Bone marrow (tissue), 2 donors: ENCODE measurements at regions not wholly inside any gene's neighbourhood (a gene's known extent, or its start where the extent isn't known, plus 50 kb on each side); places are given as distances from the start of the nearest gene placed in this dataset.

Source experiments
- DNase-seq, 2 donors: peaks; one replicate each; lab custom pipeline; 2025; lab: John Stamatoyannopoulos, UW

DNA sequence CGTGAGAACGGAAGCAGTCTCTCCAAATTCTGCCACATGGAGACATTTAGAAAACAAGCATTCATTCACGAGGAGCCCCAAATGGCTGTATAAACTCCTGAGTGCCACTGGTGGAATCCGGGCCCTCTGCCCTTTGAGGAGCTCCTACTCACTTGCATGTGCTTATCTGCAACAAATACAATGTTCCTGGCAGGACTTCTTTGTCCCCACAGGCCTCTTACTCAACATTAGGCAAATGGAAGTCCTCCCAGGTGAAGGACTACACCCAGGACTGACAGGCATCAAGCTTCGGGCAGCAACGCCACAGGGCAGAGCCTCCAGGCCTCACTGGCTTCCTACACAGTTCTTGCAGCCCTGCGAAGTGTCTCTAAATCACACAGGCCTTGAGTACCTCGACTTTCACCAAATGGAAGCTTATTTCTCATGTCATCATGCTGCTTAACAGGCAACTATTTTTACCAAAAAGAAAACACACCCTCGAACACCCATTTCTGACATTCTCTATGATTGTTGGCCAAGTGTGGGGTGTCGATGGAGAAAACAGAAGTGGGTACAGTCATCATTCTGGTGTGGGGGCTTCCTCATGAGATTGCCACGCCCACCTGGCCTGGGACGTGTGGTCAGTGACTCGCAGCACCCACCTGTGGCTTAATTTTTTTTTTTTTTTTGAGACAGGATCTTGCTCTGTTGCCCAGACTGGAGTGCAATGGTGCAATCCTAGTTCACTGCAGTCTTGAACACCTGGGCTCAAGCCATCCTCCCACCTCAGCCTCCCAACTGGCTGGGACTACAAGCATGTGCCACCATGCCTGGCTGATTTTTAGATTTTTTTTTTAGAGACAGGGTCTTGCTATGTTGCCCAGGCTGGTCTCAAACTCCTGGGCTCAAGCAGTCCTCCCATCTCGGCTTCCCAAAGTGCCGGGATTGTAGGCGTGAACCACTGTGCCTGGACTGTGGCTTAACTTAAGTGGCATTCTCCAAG, 186.8 kb upstream of the GLI2 start:
- no peak for DNase-seq

DNA sequence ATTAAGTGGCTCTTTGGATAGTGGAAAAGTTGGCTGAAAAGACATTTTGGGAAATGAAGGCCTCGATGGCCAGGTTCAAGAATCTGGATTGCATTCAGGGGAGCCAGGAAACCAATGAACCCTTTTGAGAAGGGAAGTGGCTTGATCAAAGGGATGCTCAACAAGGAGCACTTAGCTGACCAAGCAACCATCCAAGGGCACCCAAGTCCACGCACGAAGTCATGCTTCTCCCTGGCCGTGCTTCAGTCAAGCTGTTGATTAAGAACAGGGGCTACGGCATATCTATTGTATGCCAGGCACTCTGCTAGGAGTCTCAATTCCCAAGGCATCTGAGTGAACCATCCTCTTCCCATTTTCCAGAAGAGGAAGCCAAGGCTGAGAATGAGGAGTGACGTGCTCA, 185.8 kb upstream of the GLI2 start:
- no peak for DNase-seq

DNA sequence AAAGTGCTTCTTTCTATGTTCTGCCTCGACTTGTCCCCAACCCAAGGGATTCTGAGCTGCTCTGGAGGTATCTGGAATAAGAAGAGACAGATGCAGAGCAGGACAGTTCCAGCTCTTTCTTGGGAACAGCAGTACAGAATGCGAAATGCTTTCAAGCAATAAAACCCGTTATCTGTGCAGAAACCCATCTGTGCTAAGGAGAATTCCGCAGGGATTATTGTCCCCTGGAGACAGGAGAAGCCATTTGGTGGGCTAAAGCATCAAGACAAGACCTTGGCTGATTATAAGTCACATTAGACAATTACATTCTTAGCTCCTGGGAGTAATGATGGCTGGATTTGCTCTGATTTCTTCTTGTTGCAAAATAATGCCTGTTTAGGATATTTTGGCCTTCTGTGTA, 185.4 kb upstream of the GLI2 start:
- no peak for DNase-seq

DNA sequence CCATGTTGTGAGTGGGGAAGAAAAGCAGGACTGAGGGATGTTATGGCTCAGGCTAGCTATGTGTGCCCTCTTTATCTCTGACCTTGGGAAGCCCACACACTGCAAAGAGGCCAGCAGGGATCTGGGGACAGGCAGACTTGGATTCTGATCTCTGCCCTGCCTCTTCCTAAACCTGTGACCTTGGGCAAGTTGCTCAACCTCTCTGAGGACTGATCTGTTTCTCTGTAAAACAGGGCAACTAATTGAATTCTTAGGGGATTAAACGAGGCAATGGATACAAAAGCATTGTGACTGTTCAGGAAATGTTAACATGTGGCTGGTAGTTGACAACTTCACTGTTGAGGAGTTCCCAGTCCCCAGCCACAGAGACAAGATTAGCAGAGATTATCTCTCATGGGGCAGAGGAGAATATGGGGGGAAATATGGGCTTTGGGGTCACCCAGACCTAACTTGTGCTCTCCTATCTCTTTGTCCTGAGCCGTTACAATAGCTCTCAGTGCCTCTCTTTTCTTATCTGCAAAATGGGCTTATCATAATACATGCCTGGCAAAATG, 184.7 kb upstream of the GLI2 start:
- no peak for DNase-seq

DNA sequence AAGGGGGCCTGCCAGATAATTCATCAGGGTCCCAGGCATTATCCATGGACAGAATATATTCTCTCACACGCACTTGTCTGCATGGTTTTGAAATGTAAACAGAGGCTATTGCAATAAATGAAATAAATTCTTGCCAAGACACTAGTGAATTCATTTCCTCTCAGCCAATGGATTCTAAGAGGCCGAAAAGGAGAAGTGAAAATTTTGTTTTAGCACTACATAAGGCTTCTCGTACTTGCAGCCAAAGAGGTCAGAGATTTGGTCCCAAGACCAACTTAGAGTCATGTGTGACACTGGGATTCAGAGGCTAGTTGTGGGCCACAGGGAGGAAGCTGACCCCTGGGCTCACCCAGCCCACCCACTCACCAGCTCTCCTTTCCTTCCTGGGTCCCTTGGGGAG, 184.1 kb upstream of the GLI2 start:
- no peak for DNase-seq

DNA sequence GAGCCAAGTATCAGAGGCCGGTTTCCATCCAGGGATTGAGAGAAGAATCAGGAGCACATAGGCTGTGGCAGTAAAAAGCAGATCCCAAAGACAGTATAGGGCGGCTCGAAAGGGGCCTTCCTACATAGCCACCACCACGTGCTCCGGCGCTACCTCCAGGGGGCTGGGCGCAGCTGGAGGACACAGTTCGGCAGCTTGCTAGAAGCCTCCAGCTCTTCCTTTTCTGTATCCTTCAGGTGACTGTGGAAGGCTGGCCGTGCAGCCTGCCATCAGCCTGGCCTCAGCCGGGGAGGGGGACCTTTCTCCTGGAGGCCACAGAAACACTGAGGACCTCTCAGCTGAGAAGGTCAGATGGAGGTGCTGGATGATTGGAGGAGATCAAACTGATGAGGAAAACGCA, 183.6 kb upstream of the GLI2 start:
- DNase-seq, result no peak

DNA sequence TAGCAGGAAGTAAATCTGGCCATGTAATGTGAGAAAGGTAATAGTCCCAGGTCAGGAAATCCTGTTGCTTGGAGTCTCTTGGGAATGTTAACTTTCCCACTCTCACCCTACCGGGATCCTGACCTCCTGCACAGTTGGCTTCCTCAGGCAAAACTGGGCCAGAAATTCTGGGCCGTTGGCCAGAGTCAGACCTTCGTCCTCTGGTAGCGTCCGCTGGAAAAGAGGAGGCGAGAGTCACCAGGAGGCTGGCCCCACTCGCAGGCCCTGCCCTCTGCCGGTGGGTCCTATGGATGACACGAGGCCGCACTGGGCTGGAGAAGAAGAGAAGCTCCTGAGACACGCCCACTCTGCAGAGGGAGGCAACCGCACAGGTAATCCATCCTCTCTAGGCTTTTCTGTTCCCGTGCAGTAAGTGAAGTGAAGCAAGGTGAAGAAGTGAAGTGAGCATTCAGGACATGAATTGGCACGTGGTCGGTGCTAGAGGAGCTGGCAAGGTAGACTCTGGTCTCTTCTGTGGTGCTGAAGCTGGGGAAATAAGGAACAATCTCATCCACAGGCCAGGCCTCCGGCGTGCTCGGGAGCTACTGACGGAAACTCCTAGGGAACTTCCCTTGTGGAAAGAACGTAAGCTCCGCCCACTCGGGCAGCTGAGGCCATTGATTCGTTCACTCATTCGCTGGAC, 182.7 kb upstream of the GLI2 start:
- no peak for DNase-seq

DNA sequence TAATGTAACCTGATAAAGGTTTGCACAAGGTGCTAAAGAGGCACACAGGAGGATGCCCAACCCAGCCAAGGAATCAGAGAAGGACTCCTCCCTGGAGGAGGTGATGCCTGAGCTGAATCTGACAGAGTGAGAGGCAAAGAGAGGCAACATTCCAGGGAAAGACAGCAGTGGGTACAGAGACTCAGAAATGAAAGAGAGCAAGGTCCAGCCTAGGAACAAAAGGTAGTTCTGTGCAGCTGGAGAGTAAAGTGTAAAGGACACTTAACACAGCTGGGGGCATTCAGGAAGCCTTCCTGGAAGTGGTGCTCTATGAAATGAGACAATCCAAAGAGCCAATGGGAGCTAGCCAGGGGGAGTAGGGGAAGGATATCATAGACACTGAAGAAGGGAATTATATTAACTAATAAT, 181.0 kb upstream of the GLI2 start:
- DNase-seq, result no peak

DNA sequence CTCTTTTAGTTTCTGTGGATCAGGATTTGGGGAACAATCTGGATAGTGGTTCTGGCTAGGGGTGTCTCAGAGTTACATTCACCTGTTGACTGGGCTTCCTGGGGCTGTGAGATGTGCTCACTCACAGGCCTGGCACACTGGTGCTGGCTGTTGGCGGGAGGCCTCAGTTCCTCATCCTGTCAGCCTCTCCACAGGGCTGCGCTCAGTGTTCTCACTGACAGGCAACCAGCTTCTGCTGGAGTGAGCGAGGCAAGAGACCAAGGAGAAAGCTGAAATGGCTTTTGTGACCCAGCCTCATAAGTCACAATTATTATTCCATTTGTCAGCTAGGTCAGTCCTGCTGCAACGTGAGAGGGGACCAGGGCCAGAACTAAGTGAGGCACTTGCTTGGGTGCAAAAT, 180.6 kb upstream of the GLI2 start:
- no peak for DNase-seq

DNA sequence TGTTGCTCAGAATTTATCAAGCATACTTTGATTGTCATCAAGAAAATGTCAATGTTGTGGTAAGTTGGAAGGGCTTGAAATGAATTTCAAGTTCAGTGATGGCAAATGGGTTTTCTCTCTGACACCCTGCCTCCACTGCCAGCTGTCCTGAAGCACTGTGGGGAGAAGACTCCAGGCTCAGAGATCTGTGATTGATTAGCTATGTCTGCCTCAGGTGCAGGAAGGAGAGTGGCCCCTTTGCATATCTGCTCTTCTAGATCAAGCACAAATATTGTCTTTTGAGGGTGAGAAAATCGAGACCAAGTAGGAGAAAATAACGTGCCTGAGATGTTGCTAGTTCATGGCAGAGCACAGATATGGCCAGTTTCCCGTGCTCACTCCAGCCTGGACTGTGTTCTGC, 178.8 kb upstream of the GLI2 start:
- no peak for DNase-seq

DNA sequence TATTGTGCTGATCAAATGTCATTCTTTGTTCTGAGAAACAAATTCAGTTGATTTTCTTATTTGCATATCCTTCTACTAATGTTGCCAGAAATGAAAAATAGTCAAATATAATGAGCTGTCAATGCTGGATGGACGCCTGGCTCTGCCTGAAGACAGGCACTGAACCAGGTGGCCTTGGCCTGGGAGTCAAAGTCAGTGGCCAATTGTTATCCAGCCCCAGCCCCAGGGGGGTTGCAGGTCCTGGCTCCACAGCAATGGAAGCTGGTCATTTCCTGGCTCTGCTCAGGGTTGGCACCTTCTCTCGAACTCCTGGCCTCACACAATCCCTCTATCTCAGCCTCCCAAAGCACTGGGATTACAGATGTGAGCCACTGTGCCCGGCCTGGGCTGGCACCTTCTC, 176.8 kb upstream of the GLI2 start:
- DNase-seq, result no peak

DNA sequence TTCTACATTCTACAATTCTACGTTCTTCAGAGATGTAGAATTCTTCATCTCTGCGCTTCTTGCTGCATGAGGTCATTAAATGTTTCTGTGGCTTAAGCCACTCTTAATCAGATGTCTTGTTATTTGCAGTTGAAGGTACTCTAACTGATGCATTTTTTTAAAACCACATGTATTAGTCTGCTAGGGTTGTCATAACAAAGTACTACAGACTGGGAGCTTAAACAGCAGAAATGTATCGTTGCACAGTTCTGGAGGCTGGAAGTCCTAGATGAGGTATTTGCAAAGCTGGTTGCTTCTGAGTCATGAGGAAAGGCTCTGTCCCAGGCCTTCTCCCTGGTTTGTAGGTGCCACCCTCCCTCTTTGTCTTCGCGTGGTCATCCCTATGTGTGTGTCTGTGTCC, 176.3 kb upstream of the GLI2 start:
- DNase-seq, result no peak

DNA sequence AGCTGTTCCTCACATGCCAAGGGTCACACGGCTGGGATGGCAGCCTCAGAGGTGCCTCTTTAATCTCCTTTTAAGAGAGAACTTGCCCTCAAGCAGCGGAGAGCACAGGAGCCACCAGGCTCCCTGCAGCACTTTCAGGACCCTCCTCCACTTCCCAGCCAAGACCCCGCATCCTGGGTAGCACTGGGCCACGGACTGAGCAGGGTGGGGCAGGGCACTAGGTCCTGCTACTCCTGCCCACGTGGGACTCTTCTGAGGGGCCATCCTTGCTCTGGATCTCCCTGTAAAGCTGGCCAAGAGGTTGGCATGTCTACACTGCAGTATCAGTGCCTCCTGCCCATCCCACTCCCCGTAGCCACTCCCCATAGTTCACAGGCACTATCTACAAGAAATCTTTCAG, 175.3 kb upstream of the GLI2 start:
- DNase-seq, result no peak

DNA sequence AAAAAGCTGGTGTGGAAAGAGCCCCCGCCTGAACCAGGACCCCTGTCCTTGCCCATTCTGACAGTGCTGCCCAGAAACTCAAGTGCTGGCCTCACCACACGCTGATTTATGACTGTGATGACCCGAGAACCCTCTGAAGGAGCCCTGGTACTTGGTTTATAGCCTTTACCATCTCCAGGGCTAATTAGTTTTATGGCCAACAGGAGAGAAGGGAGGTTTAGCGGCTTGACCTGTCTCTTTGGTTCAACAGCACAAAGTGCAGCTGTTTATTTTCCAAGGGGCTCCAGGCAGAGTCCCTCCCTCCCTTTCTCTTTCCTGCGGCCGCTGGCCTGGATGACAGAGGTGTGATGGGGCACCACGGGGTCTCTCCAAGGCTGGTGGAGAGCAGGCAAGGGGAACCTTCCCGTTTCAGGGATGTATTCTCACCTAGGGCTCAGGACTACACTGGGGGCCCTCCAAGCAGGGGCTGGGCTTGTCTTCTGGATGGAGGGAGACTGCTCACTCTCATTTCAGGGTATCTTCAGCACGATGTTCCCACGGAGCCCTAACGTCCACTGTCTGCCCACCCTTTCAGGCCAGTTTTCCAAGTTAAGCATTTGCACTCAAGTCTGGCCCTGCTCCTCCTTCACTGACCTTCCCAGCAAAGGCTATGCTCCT, 174.2 kb upstream of the GLI2 start:
- DNase-seq, result no peak

DNA sequence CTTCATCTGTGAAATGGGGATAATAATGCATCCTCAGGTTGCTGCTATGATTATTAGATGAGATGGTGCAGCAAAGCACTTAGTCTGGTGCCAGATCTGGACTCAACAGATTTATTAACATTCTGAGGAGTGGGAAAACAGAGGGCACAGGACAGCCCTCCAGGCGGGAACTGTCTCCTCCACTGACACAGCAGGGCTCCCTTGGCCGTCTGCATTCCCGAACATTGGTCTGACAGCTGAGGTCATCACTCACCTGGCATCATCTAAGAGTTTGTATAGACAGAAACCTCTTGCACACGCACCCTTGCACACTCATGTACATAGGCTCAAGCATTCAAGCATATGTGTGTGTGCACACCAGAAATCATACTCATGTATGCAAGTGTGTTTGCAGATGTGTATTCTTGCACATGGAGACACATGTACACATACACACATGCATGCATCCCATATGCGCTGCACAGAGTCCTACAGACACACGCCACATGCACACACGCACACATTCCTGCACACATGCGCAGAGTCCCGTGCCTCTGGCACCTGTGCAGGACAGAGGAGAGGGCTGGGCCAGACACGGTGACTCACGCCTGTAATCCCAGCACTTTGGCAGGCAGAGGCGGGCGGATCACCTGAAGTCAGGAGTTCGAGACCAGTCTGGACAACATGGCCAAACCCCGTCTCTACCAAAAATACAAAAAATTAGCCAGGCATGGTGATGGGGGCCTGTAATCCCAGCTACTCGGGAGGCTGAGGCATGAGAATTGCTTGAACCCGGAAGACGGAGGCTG, 173.3 kb upstream of the GLI2 start:
- DNase-seq, result no peak

DNA sequence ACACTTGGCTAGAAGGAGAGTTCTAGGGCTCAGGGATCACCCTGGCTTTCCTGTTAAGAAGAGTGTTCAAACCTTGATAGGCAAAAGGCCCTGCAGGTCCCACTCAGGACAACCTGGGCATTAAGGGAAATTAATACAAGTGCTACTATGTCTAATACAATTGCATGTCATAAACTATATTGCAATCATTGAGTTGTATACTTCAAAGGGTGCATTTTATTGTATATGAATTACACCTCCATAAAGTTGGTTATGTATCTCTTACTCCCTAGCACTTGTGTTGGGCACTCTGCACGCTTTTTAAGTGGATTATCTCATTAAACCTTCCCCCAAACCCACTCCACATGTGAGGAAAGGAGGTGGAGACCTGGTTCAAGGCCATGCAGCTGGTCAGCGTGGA, 172.1 kb upstream of the GLI2 start:
- DNase-seq, result no peak

DNA sequence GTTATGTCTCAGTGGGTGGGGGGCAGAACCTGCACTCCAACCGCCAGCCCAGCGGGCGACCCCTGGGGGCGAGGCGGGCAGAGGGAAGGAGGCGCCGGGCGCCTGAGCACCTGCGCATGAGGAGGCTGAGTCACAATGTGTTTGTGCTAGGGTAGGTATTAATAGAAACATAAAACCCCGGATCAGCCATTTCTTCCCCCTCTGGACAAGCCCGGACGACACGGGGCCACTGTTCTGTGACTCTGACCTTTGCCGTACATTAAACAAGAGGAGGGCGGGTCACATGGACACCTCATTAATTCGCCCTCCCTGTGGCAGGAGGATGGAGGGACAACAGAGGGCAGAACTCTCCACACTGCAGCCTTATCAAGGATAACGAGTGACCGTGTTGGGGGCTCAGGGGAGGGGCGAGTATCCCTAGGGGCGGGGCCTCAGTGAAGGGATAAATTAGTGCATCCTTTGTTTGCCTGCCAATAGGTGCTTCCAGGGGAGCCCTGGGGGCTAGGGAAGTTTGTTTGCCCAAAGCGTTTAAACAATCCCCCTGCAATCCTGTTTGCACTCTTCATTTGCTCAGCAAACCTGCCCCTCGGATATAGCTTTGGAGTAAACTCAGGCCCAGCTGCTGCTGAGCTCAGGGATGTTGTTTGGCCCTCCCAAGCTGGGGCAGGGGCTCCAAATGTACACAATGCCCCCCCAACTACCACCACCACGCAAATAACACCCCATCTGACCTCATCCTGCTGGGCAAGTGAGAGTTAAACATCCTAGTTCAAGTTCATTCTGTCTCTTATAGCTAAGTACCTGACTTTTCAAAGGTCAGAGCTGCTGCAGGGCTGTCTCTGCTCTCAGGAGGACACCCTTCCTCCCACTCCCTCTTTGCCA, 171.2 kb upstream of the GLI2 start:
- no peak for DNase-seq

DNA sequence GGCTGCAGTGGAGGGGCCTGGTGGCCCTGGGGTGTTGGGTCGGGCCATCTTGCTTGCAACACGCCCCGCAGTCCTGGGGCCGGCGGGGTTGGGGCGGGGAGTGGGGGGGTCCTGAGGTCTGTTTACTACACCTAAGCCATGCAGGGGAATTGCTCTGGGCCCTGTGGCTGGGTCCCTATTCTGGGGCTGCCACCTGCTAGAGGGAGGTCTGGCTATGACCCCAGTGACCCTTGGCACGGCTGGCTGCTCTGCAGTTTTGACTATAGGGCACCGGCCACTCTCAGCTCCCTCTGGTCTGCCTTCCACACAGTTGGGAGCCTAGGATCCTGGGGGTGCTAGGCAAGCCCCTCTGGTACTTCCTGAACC, 170.6 kb upstream of the GLI2 start:
- no peak for DNase-seq

DNA sequence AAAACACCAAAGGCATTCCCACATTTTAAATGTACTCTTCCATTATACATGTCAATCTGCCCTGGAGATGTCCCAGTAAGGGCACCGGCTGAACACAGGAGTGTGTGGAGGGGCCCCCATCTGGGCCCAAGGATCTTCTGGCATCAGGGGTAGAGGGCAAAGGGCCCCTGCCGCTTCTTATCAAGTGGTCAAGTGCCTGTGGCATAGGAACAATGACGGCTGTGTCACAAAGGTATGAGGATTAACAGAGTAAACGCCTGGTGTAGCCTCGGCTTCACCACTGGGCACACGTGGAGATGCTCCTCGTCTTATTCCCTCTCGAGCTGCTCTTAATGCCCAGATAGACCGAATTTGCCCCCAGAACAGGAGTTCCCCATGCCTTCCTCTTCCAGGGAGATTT, 169.7 kb upstream of the GLI2 start:
- DNase-seq, result no peak

DNA sequence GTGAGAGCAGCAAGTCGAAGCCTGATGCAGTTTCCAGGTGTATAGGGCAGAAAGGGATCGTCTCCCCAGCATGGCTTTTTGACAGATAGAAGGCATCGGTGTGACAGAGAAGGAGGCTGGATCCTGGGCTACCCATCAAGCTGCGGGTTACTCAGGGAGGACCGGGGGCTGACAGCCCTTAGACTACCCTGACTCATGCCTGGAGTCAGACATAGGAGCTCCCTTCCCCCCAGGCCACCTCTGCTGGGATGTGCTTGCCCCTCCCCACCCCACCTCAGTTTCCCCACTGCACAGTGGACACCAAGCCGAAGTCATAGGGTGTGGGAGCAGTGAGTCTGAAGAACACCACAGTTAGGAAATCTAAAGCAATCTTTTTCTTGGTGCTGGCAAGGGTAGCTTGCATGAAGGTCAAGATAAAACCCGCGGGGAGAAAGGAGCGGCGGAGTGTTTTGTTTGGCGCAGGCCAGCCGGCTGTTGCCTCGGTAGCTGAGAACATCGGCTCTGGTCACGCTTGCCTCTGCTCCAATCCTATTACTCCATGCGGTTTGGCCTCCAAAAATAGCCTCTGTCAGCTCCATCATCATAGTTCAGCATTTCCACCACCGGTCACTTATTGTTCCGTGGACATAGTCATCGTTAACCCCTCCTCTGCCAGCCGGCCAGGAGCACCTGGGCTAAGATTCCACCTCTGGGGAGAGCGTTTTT, 169.2 kb upstream of the GLI2 start:
- DNase-seq, result no peak
